ENCODE measurements at regions not wholly inside any gene's neighbourhood (a gene's known extent, or its start where the extent isn't known, plus 50 kb on each side); places are given as distances from the start of the nearest gene placed in this dataset.
"Not testable (repeated sequence)": the region's sequence is repeated elsewhere in the genome, so short reads cannot be mapped to it uniquely, and the experiment has no call there.

GRCh38 chr21:6486821-6487220 is 4034.6 kb upstream of the TPTE start:
- not testable (repeated sequence) for DNase-seq

- not testable (repeated sequence) for DNase-seq
Measured at GRCh38 chr21:6492691-6493090, 4028.7 kb upstream of the TPTE start.

GRCh38 chr21:6493957-6494356 is 4027.4 kb upstream of the TPTE start:
- not testable (repeated sequence) for DNase-seq

- DNase-seq = not testable (repeated sequence)
Measured at GRCh38 chr21:6496356-6496755, 4025.0 kb upstream of the TPTE start.

- DNase-seq = peak; percentile 1 to 9
Measured at GRCh38 chr21:6498716-6499115, 4022.7 kb upstream of the TPTE start.

GRCh38 chr21:6499128-6499826 is 4022.1 kb upstream of the TPTE start:
- peak; percentile 15 to 65 for DNase-seq

GRCh38 chr21:6499866-6500265 is 4021.5 kb upstream of the TPTE start:
- DNase-seq = not testable (repeated sequence)

- not testable (repeated sequence) for DNase-seq
Measured at GRCh38 chr21:6500681-6501080, 4020.7 kb upstream of the TPTE start.

- not testable (repeated sequence) for DNase-seq
Measured at GRCh38 chr21:6506167-6506894, 4015.1 kb upstream of the TPTE start.

GRCh38 chr21:6507632-6508031 is 4013.8 kb upstream of the TPTE start:
- DNase-seq = not testable (repeated sequence)

GRCh38 chr21:6521777-6522176 is 3999.6 kb upstream of the TPTE start:
- DNase-seq = not testable (repeated sequence)

GRCh38 chr21:6526213-6526612 is 3995.2 kb upstream of the TPTE start:
- DNase-seq = not testable (repeated sequence)

- DNase-seq = not testable (repeated sequence)
Measured at GRCh38 chr21:6530655-6531054, 3990.7 kb upstream of the TPTE start.

GRCh38 chr21:6533261-6533660 is 3988.1 kb upstream of the TPTE start:
- DNase-seq = not testable (repeated sequence)

- DNase-seq = not testable (repeated sequence)
Measured at GRCh38 chr21:6538320-6538719, 3983.1 kb upstream of the TPTE start.

- not testable (repeated sequence) for DNase-seq
Measured at GRCh38 chr21:6539688-6540087, 3981.7 kb upstream of the TPTE start.

- DNase-seq = not testable (repeated sequence)
Measured at GRCh38 chr21:6541036-6541435, 3980.3 kb upstream of the TPTE start.

- DNase-seq = not testable (repeated sequence)
Measured at GRCh38 chr21:6545288-6545687, 3976.1 kb upstream of the TPTE start.

- DNase-seq = not testable (repeated sequence)
Measured at GRCh38 chr21:6551045-6551444, 3970.3 kb upstream of the TPTE start.

GRCh38 chr21:6553505-6554376 is 3967.6 kb upstream of the TPTE start:
- DNase-seq = not testable (repeated sequence)

- DNase-seq = not testable (repeated sequence)
Measured at GRCh38 chr21:6554377-6554864, 3967.0 kb upstream of the TPTE start.

GRCh38 chr21:6556516-6556915 is 3964.9 kb upstream of the TPTE start:
- DNase-seq = not testable (repeated sequence)

- not testable (repeated sequence) for DNase-seq
Measured at GRCh38 chr21:6557415-6557814, 3964.0 kb upstream of the TPTE start.

Data from stimulated activated CD4-positive, alpha-beta T cell treated with anti-CD3 and anti-CD28 coated beads, Interleukin-2, amount 100 ng/mL, for 48 hours (primary cell).